OCI-LY7 (cell line): ENCODE measurements at regions not wholly inside any gene's neighbourhood (a gene's known extent, or its start where the extent isn't known, plus 50 kb on each side); places are given as distances from the start of the nearest gene placed in this dataset. TPM values are rescaled to one million over a fixed set of nuclear protein-coding genes. Genes with fewer than 3 reads are reported as not detected.

Experiments
- BruUV-seq: library from RNA; stranded (reverse); fragments of 400-500 nt; replicated peaks from 2 replicates; lab custom pipeline; 2021; lab: Mats Ljungman, UMichigan
- CTCF ChIA-PET: fragments of 300-600 bp; sonication (Branson Sonifier 250); formaldehyde crosslinking; loops from one replicate; lab custom pipeline; 2022; ENCODE audit warnings: antibody characterized with exemption; ENCODE audit not compliant: unreplicated experiment; lab: Charles Lee
- POLR2A ChIA-PET: fragments of 300-600 bp; sonication (Branson Sonifier 250); formaldehyde crosslinking; loops from one replicate; lab custom pipeline; 2022; ENCODE audit warnings: antibody characterized with exemption; lab: Charles Lee
- DNase-seq: peaks from one replicate; pipeline ENCODE4 v3.0.0-alpha.2; 2015; ENCODE audit warnings: low spot score
- H2AFZ ChIP-seq: fragments of 200-600 bp; sonication (generic), shearing (Covaris generic); 2 replicates; pipeline ENCODE4 v1.6.1; 2014; ENCODE audit warnings: mild to moderate bottlenecking, antibody characterized with exemption, low read length, moderate library complexity
- H3K27ac ChIP-seq: fragments of 200-600 bp; sonication (generic); 2 replicates; pipeline ENCODE4 v1.5.1; 2014; ENCODE audit warnings: mixed run types, low read depth, mild to moderate bottlenecking, moderate library complexity, low read length, inconsistent platforms; ENCODE audit not compliant: poor library complexity, severe bottlenecking
- H3K36me3 ChIP-seq: fragments of 200-600 bp; sonication (generic); 2 replicates; pipeline ENCODE4 v1.6.1; 2014; ENCODE audit warnings: mild to moderate bottlenecking, antibody characterized with exemption, low read length, moderate library complexity, mixed read lengths; ENCODE audit not compliant: insufficient read depth
- H3K4me1 ChIP-seq: fragments of 200-600 bp; sonication (generic); 2 replicates; pipeline ENCODE4 v1.5.1; 2014; ENCODE audit warnings: mild to moderate bottlenecking, low read length; ENCODE audit not compliant: insufficient read depth, poor library complexity, severe bottlenecking
- H3K4me2 ChIP-seq: fragments of 200-600 bp; sonication (generic); 2 replicates; pipeline ENCODE4 v1.6.1; 2014; ENCODE audit warnings: mild to moderate bottlenecking, low read length
- H3K4me3 ChIP-seq: fragments of 200-600 bp; sonication (generic); 2 replicates; pipeline ENCODE4 v1.5.1; 2014; ENCODE audit warnings: mild to moderate bottlenecking, low read depth, low read length; ENCODE audit not compliant: poor library complexity, severe bottlenecking
- H3K79me2 ChIP-seq: fragments of 200-600 bp; sonication (generic); 2 replicates; pipeline ENCODE4 v1.6.1; 2016; ENCODE audit warnings: low read depth, mild to moderate bottlenecking, low read length, moderate library complexity, mixed read lengths; ENCODE audit not compliant: insufficient read depth
- H3K9me2 ChIP-seq: fragments of 200-600 bp; sonication (generic); 2 replicates; pipeline ENCODE4 v1.6.1; 2016; ENCODE audit warnings: mild to moderate bottlenecking, low read length, mixed read lengths; ENCODE audit not compliant: insufficient read depth
- H3K9me3 ChIP-seq: fragments of 200-600 bp; sonication (generic); 2 replicates; pipeline ENCODE4 v1.6.1; 2014; ENCODE audit warnings: mild to moderate bottlenecking, mixed run types, low read length, mixed read lengths
- H4K20me1 ChIP-seq: fragments of 200-600 bp; sonication (generic); 2 replicates; pipeline ENCODE4 v1.6.1; 2014; ENCODE audit warnings: mild to moderate bottlenecking, antibody characterized with exemption, low read length, moderate library complexity, mixed read lengths; ENCODE audit not compliant: insufficient read depth
- EZH2phosphoT487 ChIP-seq: fragments of 200-600 bp; sonication (generic); IDR thresholded peaks from 2 replicates; pipeline ENCODE4 v1.6.1; 2018; ENCODE audit warnings: low read depth, borderline replicate concordance, mild to moderate bottlenecking, mixed run types, antibody characterized with exemption, low read length, moderate library complexity, mixed read lengths
- intact Hi-C: fragments of 100-400 bp; cut with micrococcal nuclease; formaldehyde crosslinking; loops from one replicate; pipeline ENCODE4 v1.10.0; 2022; ENCODE audit not compliant: unreplicated experiment
- microRNA-seq: library from miRNA; unstranded; fragments of <30 nt; microRNA quantifications from one replicate; pipeline ENCODE4 v1.2.0, GENCODE V29; 2022; ENCODE audit warnings: borderline replicate concordance
- small RNA-seq: library from RNA; depleted of rRNA; stranded (forward); fragments of <200 nt; gene quantifications from one replicate; pipeline ENCODE3, GENCODE V24; 2014
- TF ChIP-seq, protein P1 (sequence below): fragments of 200-600 bp; sonication (generic); conservative IDR thresholded peaks from 2 replicates; pipeline ENCODE4 v1.5.1; 2014; ENCODE audit warnings: mild to moderate bottlenecking, antibody characterized with exemption, low read length, moderate library complexity, mixed read lengths

DNA sequence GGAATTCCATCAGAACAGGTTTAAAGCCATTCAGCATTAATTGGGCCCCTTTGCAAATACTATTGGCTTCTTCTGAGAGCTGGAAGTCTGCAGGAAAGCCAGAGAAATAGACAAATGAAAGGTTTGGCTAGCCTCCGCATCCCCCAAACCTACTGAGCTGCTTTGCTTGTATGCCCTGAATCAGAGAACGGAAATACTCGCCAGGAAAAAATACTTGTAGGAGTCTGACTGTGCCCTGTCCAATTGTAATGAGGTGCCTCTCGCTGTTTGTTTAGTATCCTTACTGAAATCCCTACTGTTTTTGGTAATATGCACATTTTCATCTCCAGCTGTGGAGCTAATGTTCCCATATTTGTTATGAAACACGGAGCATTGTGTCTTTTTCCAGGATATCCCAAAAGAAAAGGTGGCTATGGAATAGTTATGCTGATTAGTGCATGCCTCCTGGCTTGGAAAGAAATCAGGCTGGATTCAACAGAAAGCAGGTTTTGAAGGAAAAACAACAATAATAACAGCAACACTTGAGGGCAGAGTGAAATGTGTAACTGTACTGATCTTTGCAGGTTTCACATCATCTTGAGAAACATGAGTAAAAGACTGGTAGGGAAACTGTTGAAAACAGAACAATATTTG is 50.7 kb upstream of the NLGN4X start:
- Histone ChIP-seq H4K20me1 (no peaks in the 10 kb centered on the region), H3K9me2 (no peaks in the 10 kb centered on the region), H3K79me2 (no peaks in the 10 kb centered on the region), H3K4me1 (no peaks in the 10 kb centered on the region), H3K4me3 (no peak overlapping the region), H3K9me3 (no peaks in the 10 kb centered on the region), H3K27ac (no peak overlapping the region), H3K4me2 (no peak overlapping the region), H2AFZ (no peak overlapping the region), H3K36me3 (no peaks in the 10 kb centered on the region)
- ChIA-PET POLR2A (no interaction called here), CTCF (no interaction called here)
- intact Hi-C loops = no loop called here
- TF ChIP-seq, protein P1, sequence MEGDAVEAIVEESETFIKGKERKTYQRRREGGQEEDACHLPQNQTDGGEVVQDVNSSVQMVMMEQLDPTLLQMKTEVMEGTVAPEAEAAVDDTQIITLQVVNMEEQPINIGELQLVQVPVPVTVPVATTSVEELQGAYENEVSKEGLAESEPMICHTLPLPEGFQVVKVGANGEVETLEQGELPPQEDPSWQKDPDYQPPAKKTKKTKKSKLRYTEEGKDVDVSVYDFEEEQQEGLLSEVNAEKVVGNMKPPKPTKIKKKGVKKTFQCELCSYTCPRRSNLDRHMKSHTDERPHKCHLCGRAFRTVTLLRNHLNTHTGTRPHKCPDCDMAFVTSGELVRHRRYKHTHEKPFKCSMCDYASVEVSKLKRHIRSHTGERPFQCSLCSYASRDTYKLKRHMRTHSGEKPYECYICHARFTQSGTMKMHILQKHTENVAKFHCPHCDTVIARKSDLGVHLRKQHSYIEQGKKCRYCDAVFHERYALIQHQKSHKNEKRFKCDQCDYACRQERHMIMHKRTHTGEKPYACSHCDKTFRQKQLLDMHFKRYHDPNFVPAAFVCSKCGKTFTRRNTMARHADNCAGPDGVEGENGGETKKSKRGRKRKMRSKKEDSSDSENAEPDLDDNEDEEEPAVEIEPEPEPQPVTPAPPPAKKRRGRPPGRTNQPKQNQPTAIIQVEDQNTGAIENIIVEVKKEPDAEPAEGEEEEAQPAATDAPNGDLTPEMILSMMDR = no peak
- TF ChIP-seq EZH2phosphoT487 = no peak
- BruUV-seq = no TSS peak
- DNase-seq = no peak

Small RNA genes in the stretch of these regions (microRNA-seq; reads per million reads assigned to microRNA genes)
- not detected for gene MIR4770

Small RNA genes in the stretch of these regions (small RNA-seq; reads per million reads assigned to genes)
- gene MIR4770 = not detected
